Loucy (cell line): ENCODE measurements at regions not wholly inside any gene's neighbourhood (a gene's known extent, or its start where the extent isn't known, plus 50 kb on each side); places are given as distances from the start of the nearest gene placed in this dataset.

Experiments used
- H2AFZ ChIP-seq: fragments of 200-600 bp; sonication (generic); 2 replicates; pipeline ENCODE4 v1.6.0; 2016; ENCODE audit warnings: antibody characterized with exemption, mild to moderate bottlenecking, low read length, moderate library complexity
- H3F3A ChIP-seq: fragments of 200-600 bp; 2 replicates; pipeline ENCODE4 v1.6.0; 2016; ENCODE audit warnings: antibody characterized with exemption, low read depth, mild to moderate bottlenecking
- H3K27me3 ChIP-seq: fragments of 200-600 bp; sonication (generic); 2 replicates; pipeline ENCODE4 v1.6.1; 2014; ENCODE audit warnings: low read length, mild to moderate bottlenecking; ENCODE audit not compliant: insufficient read depth, poor library complexity, severe bottlenecking
- H3K36me3 ChIP-seq: fragments of 200-600 bp; sonication (generic); 2 replicates; pipeline ENCODE4 v1.6.1; 2016; ENCODE audit warnings: low read length; ENCODE audit not compliant: insufficient read depth
- H3K4me1 ChIP-seq: fragments of 200-600 bp; sonication (generic); 2 replicates; pipeline ENCODE4 v1.5.1; 2014; ENCODE audit warnings: low read length, mild to moderate bottlenecking; ENCODE audit not compliant: insufficient read depth, poor library complexity, severe bottlenecking
- H3K4me2 ChIP-seq: fragments of 200-600 bp; sonication (generic); 2 replicates; pipeline ENCODE4 v1.6.0; 2014; ENCODE audit warnings: antibody characterized with exemption, low read length, low read depth, mild to moderate bottlenecking; ENCODE audit not compliant: poor library complexity, severe bottlenecking
- H3K4me3 ChIP-seq: fragments of 200-600 bp; sonication (generic); 2 replicates; pipeline ENCODE4 v1.5.1; 2014; ENCODE audit warnings: low read length, mild to moderate bottlenecking, mixed read lengths; ENCODE audit not compliant: poor library complexity, severe bottlenecking
- H3K79me2 ChIP-seq: fragments of 200-600 bp; sonication (generic); 2 replicates; pipeline ENCODE4 v1.6.1; 2014; ENCODE audit warnings: low read length; ENCODE audit not compliant: insufficient read depth
- H3K9ac ChIP-seq: fragments of 200-600 bp; sonication (generic); 2 replicates; pipeline ENCODE4 v1.6.0; 2014; ENCODE audit warnings: mild to moderate bottlenecking, low read depth, low read length, moderate library complexity; ENCODE audit not compliant: poor library complexity, severe bottlenecking
- H3K9me2 ChIP-seq: fragments of 200-600 bp; sonication (generic); replicated peaks from 2 replicates; pipeline ENCODE4 v1.6.1; 2016; ENCODE audit warnings: low read depth, low read length, mixed read lengths
- H3K9me3 ChIP-seq: fragments of 200-600 bp; sonication (generic); 2 replicates; pipeline ENCODE4 v1.6.1; 2014; ENCODE audit warnings: mild to moderate bottlenecking, antibody characterized with exemption, low read length, low read depth; ENCODE audit not compliant: insufficient read depth
- H4K20me1 ChIP-seq: fragments of 200-600 bp; sonication (generic); 2 replicates; pipeline ENCODE4 v1.6.0; 2014; ENCODE audit warnings: antibody characterized with exemption, low read length, mild to moderate bottlenecking; ENCODE audit not compliant: insufficient read depth, poor library complexity, severe bottlenecking
- EZH2phosphoT487 ChIP-seq: fragments of 200-600 bp; IDR thresholded peaks from 2 replicates; pipeline ENCODE4 v1.6.1; 2018; ENCODE audit warnings: antibody characterized with exemption, mild to moderate bottlenecking, moderate library complexity, borderline replicate concordance
- TF ChIP-seq, protein P1 (sequence below): fragments of 200-600 bp; sonication (generic); conservative IDR thresholded peaks from 2 replicates; pipeline ENCODE4 v1.5.1; 2014; ENCODE audit warnings: mild to moderate bottlenecking, antibody characterized with exemption, low read length

GRCh38 chr4:188955066-188955465 lies 815.8 kb downstream of the TRIML1 start:
- no peak overlapping the region for H2AFZ ChIP-seq
- no peaks in the 10 kb centered on the region for H3K9me2 ChIP-seq
- H3K4me3 ChIP-seq, result no peak overlapping the region
- no peaks in the 10 kb centered on the region for H3K79me2 ChIP-seq
- no peak overlapping the region for H3K9ac ChIP-seq
- no peak overlapping the region for H3K4me2 ChIP-seq
- H3K36me3 ChIP-seq, result no peaks in the 10 kb centered on the region
- no peaks in the 10 kb centered on the region for H4K20me1 ChIP-seq
- no peaks in the 10 kb centered on the region for H3K4me1 ChIP-seq
- TF ChIP-seq, protein P1, sequence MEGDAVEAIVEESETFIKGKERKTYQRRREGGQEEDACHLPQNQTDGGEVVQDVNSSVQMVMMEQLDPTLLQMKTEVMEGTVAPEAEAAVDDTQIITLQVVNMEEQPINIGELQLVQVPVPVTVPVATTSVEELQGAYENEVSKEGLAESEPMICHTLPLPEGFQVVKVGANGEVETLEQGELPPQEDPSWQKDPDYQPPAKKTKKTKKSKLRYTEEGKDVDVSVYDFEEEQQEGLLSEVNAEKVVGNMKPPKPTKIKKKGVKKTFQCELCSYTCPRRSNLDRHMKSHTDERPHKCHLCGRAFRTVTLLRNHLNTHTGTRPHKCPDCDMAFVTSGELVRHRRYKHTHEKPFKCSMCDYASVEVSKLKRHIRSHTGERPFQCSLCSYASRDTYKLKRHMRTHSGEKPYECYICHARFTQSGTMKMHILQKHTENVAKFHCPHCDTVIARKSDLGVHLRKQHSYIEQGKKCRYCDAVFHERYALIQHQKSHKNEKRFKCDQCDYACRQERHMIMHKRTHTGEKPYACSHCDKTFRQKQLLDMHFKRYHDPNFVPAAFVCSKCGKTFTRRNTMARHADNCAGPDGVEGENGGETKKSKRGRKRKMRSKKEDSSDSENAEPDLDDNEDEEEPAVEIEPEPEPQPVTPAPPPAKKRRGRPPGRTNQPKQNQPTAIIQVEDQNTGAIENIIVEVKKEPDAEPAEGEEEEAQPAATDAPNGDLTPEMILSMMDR, result no peak
- peaks cover 5% of the 10 kb centered on the region; the same call in 1 of the 2 replicates for H3K9me3 ChIP-seq
- H3K27me3 ChIP-seq, result no peaks in the 10 kb centered on the region
- H3F3A ChIP-seq, result no peaks in the 10 kb centered on the region

- H3K79me2 ChIP-seq, result no peaks in the 10 kb centered on the region
- no peak overlapping the region for H3K9ac ChIP-seq
- no peaks in the 10 kb centered on the region for H4K20me1 ChIP-seq
- H2AFZ ChIP-seq, result no peak overlapping the region
- no peaks in the 10 kb centered on the region for H3K36me3 ChIP-seq
- no peak for TF ChIP-seq EZH2phosphoT487
- TF ChIP-seq, protein P1, result no peak
- no peaks in the 10 kb centered on the region for H3K4me1 ChIP-seq
- H3K9me3 ChIP-seq, result peaks cover 5% of the 10 kb centered on the region; the same call in 1 of the 2 replicates
- H3K4me3 ChIP-seq, result no peak overlapping the region
- H3K4me2 ChIP-seq, result no peak overlapping the region
- H3F3A ChIP-seq, result no peaks in the 10 kb centered on the region
- H3K27me3 ChIP-seq, result no peaks in the 10 kb centered on the region
- H3K9me2 ChIP-seq, result no peaks in the 10 kb centered on the region
Observed at GRCh38 chr4:188956566-188956965, 817.3 kb downstream of the TRIML1 start.

DNA sequence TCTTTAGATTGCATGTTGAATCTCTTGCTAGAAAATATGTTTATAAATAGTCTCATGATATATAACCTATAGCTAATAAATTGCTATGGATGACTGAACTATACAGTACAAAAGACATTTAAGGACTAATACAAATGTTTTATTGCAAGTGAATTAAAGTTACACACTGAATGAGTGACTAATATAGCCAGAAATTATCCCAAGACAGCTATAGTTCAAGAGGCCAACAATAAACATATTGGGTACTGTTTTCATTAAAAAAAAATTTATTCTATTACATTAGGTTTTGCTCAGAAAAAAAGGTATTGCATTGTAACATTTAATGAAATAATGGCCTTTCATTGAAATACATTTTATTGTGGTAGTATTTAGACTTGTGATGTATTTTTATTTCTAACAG lies 819.1 kb downstream of the TRIML1 start:
- H3K4me2 ChIP-seq, result no peak overlapping the region
- no peaks in the 10 kb centered on the region for H3K36me3 ChIP-seq
- H3K9me2 ChIP-seq, result no peaks in the 10 kb centered on the region
- H3K9me3 ChIP-seq, result peaks cover 5% of the 10 kb centered on the region; the same call in 1 of the 2 replicates
- H4K20me1 ChIP-seq, result no peaks in the 10 kb centered on the region
- H3K79me2 ChIP-seq, result no peaks in the 10 kb centered on the region
- no peak overlapping the region for H2AFZ ChIP-seq
- no peak overlapping the region for H3K9ac ChIP-seq
- H3K27me3 ChIP-seq, result no peaks in the 10 kb centered on the region
- no peaks in the 10 kb centered on the region for H3F3A ChIP-seq
- H3K4me3 ChIP-seq, result no peak overlapping the region
- TF ChIP-seq EZH2phosphoT487, result no peak
- TF ChIP-seq, protein P1, result no peak
- H3K4me1 ChIP-seq, result no peaks in the 10 kb centered on the region
